HepG2 (cell line): ENCODE measurements at regions not wholly inside any gene's neighbourhood (a gene's known extent, or its start where the extent isn't known, plus 50 kb on each side); places are given as distances from the start of the nearest gene placed in this dataset.
A peak's percentile ranks its signal among the peaks of the same experiment; 100 is the strongest.

Source experiments
- ATAC-seq: fragments of 200-7000 bp; cut with Tn5 transposase; 3 replicates; pipeline ENCODE4 v1.9.1; 2020; ENCODE audit warnings: mild to moderate bottlenecking, moderate library complexity
- BruUV-seq: library from RNA; stranded (reverse); fragments of 400-500 nt; replicated peaks from 2 replicates; lab custom pipeline; 2021; lab: Mats Ljungman, UMichigan
- CTCF ChIA-PET: fragments of 300-600 bp; formaldehyde crosslinking; extraction: SDS; loops from one replicate; lab custom pipeline; 2021; ENCODE audit warnings: low total read pairs, inconsistent platforms, low intra/inter-chr PET ratio; lab: Yijun Ruan, JAX
- POLR2A ChIA-PET: fragments of 350-600 bp; sonication (Branson Sonifier 250); formaldehyde crosslinking; loops from one replicate; lab custom pipeline; 2020; ENCODE audit warnings: antibody characterized with exemption, inconsistent platforms; lab: Yijun Ruan, JAX
- DNase-seq: peaks from one replicate; pipeline ENCODE4 v3.0.0-alpha.2; 2015; ENCODE audit warnings: low spot score
- FAIRE-seq: peaks from 3 replicates; lab custom pipeline; 2011; peaks lifted over from hg19 to GRCh38; lab: Jason Lieb, UNC
- H2AFZ ChIP-seq: one replicate; pipeline ENCODE4 v1.6.1; 2011; ENCODE audit warnings: low read length, inconsistent platforms
- H3K27ac ChIP-seq: fragments of 300-600 bp; 3 replicates; pipeline ENCODE4 v1.8.0; 2011; ENCODE audit warnings: mixed run types, mild to moderate bottlenecking, mixed read lengths, low read length, inconsistent platforms; ENCODE audit not compliant: insufficient read depth; ENCODE audit errors: extremely low read length
- H3K27me3 ChIP-seq, 2 experiments: fragments of 200-600 bp in 1 of 2; 2 replicates in 1 of 2; 3 replicates in 1 of 2; pipeline versions ENCODE4 v1.6.0 to v1.8.0; 2011; ENCODE audit warnings: low read length in 2 of 2, mild to moderate bottlenecking in 2 of 2, moderate library complexity in 2 of 2, inconsistent platforms in 1 of 2; ENCODE audit not compliant: insufficient read depth in 2 of 2, control insufficient read depth in 1 of 2
- H3K36me3 ChIP-seq, 2 experiments: fragments of 200-600 bp in 1 of 2; replicated peaks in 1 of 2; 2 replicates in 1 of 2; 3 replicates in 1 of 2; pipeline versions ENCODE4 v1.5.1 to v1.8.0; 2011; ENCODE audit warnings: low read length in 2 of 2, inconsistent platforms in 1 of 2; ENCODE audit not compliant: insufficient read depth in 2 of 2, control insufficient read depth in 1 of 2
- H3K4me1 ChIP-seq: 2 replicates; pipeline ENCODE4 v1.5.1; 2012; ENCODE audit warnings: low read length, inconsistent platforms; ENCODE audit not compliant: insufficient read depth
- H3K4me2 ChIP-seq: 2 replicates; pipeline ENCODE4 v1.6.0; 2011; ENCODE audit warnings: low read depth, low read length, inconsistent platforms
- H3K4me3 ChIP-seq, 3 experiments: fragments of 200-600 bp in 1 of 3; sonication (generic), shearing (Covaris generic) in 1 of 3; replicated peaks in 1 of 3; 2 replicates each; pipeline ENCODE4 v1.5.1; 2011 to 2016; ENCODE audit warnings: low read length in 3 of 3, inconsistent platforms in 2 of 3, low read depth in 2 of 3, mild to moderate bottlenecking in 2 of 3, control low read depth in 1 of 3, mixed read lengths in 1 of 3; ENCODE audit not compliant: insufficient read depth in 1 of 3
- H3K79me2 ChIP-seq: one replicate; pipeline ENCODE4 v1.6.1; 2011; ENCODE audit warnings: low read length, inconsistent platforms; ENCODE audit not compliant: insufficient read depth
- H3K9ac ChIP-seq: 2 replicates; pipeline ENCODE4 v1.6.0; 2011; ENCODE audit warnings: mild to moderate bottlenecking, low read depth, low read length, inconsistent platforms; ENCODE audit not compliant: insufficient read depth
- H3K9me3 ChIP-seq: 2 replicates; pipeline ENCODE4 v1.5.1; 2012; ENCODE audit warnings: mild to moderate bottlenecking, low read length
- H4K20me1 ChIP-seq: 2 replicates; pipeline ENCODE4 v1.6.0; 2011; ENCODE audit warnings: inconsistent platforms, mild to moderate bottlenecking, low read length, moderate library complexity; ENCODE audit not compliant: insufficient read depth
- CREB1 ChIP-seq, 2 experiments: fragments of 450-650 bp in 1 of 2; IDR thresholded peaks; 2 replicates each; pipeline ENCODE4 v1.6.1; 2016 to 2017; ENCODE audit warnings: control low read depth in 1 of 2, mild to moderate bottlenecking in 1 of 2, missing compliant biosample characterization in 1 of 2, missing genetic modification characterization in 1 of 2
- EED ChIP-seq: sonication (generic); formaldehyde crosslinking; IDR thresholded peaks from 2 replicates; pipeline ENCODE4 v1.5.0; 2020; ENCODE audit warnings: mild to moderate bottlenecking, missing genetic modification reagents
- JDP2 ChIP-seq: sonication (generic); formaldehyde crosslinking; IDR thresholded peaks from 2 replicates; pipeline ENCODE4 v1.8.1; 2022; ENCODE audit warnings: missing genetic modification reagents, borderline replicate concordance
- MEIS1 ChIP-seq: sonication (generic); formaldehyde crosslinking; IDR thresholded peaks from 2 replicates; pipeline ENCODE4 v1.9.0; 2021; ENCODE audit warnings: mild to moderate bottlenecking, missing genetic modification reagents, moderate library complexity, borderline replicate concordance
- RBAK ChIP-seq: sonication (generic); formaldehyde crosslinking; IDR thresholded peaks from 2 replicates; pipeline ENCODE4 v1.5.1; 2020; ENCODE audit warnings: mild to moderate bottlenecking, missing genetic modification reagents
- RBM39 ChIP-seq: fragments of 200-400 bp; formaldehyde crosslinking; IDR thresholded peaks from one replicate; pipeline ENCODE4 v1.6.1; 2018; ENCODE audit warnings: antibody characterized with exemption, mild to moderate bottlenecking, low read depth, low read length; ENCODE audit not compliant: poor library complexity, severe bottlenecking
- ZFP90 ChIP-seq: sonication (generic); formaldehyde crosslinking; IDR thresholded peaks from 2 replicates; pipeline ENCODE4 v1.8.0; 2022; ENCODE audit warnings: missing genetic modification reagents, mild to moderate bottlenecking, inconsistent platforms, borderline replicate concordance
- WGBS: methylation state at CpG from one replicate; pipeline ENCODE4 v1.1.6; 2017; ENCODE audit warnings: low lambda C conversion rate; 5-methylcytosine and 5-hydroxymethylcytosine counted together
- in situ Hi-C: cut with HindIII; loops from 2 replicates; pipeline ENCODE4 v1.10.0; 2017; ENCODE audit warnings: low pct_unique_long_range_greater_than_20kb; ENCODE audit not compliant: extremely low pct_ligation_motif_present
- intact Hi-C: fragments of 100-400 bp; cut with micrococcal nuclease; formaldehyde crosslinking; loops from one replicate; pipeline ENCODE4 v1.10.0; 2022; ENCODE audit not compliant: unreplicated experiment
- TF ChIP-seq, protein P1 (sequence below): sonication (generic); formaldehyde crosslinking; conservative IDR thresholded peaks from 2 replicates; pipeline ENCODE4 v1.5.0; 2020; ENCODE audit warnings: missing genetic modification reagents
- TF ChIP-seq, protein P2 (sequence below): sonication (generic); formaldehyde crosslinking; IDR thresholded peaks from 2 replicates; pipeline ENCODE4 v1.4.0; 2020; ENCODE audit warnings: missing genetic modification reagents
- TF ChIP-seq, protein P3 (sequence below): sonication (generic); formaldehyde crosslinking; IDR thresholded peaks from 2 replicates; pipeline ENCODE4 v1.4.0; 2020; ENCODE audit warnings: mild to moderate bottlenecking, missing genetic modification reagents

DNA sequence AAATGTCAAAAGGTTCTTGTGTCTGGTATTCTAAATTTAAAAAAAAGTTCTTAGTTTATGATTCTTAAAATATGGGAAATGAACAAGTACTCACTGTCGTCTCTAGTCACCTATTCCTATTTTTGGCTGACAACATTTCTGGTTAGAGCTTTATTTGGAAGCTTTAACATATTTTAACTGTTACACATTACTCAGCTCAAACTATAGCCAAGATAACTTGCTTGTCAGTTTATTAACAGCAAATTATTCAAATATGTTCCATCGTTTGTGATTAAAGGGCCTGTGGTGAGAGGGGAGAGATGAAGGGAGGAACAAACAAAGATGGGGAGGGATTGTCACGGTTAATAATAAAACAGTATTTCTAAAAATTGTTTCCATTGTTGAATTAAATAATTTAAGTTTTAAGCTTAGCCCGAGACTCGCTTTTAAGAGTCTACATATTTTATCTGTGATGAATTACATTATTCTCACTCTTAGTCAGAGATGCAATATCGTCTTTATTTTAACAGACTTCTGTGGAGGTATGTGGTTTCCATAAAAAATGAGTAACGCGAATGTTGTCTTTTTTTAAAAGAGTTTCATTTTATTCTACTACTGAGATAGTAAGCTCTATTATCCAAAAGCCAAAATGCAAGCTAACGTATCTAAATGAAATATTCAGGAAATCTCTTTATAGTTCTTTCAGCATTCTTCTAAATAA lies 321.9 kb upstream of the PMFBP1 start:
- intact Hi-C loops (no loop called here), in situ Hi-C loops (no loop called here)
- H3K9ac ChIP-seq: no peak overlapping the region
- FAIRE-seq: peak; percentile 36
- WGBS: 97% methylated on average over 9 of the region's 9 CpGs
- H3K9me3 ChIP-seq: no peaks in the 10 kb centered on the region
- no peak for DNase-seq
- ChIA-PET POLR2A (no interaction called here), CTCF (no interaction called here)
- H3K79me2 ChIP-seq: no peaks in the 10 kb centered on the region
- H3K27ac ChIP-seq: no peak overlapping the region
- H3K4me3 ChIP-seq: no peak overlapping the region
- H3K36me3 ChIP-seq: no peaks in the 10 kb centered on the region
- H2AFZ ChIP-seq: no peak overlapping the region
- BruUV-seq: no TSS peak
- ATAC-seq: no peak
- no peaks in the 10 kb centered on the region for H3K4me1 ChIP-seq
- no peak overlapping the region for H3K4me2 ChIP-seq
- no peaks in the 10 kb centered on the region for H3K27me3 ChIP-seq
- no peaks in the 10 kb centered on the region for H4K20me1 ChIP-seq
- TF ChIP-seq, protein P1, sequence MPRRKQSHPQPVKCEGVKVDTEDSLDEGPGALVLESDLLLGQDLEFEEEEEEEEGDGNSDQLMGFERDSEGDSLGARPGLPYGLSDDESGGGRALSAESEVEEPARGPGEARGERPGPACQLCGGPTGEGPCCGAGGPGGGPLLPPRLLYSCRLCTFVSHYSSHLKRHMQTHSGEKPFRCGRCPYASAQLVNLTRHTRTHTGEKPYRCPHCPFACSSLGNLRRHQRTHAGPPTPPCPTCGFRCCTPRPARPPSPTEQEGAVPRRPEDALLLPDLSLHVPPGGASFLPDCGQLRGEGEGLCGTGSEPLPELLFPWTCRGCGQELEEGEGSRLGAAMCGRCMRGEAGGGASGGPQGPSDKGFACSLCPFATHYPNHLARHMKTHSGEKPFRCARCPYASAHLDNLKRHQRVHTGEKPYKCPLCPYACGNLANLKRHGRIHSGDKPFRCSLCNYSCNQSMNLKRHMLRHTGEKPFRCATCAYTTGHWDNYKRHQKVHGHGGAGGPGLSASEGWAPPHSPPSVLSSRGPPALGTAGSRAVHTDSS (CRISPR knock-in tag): no peak
- no peak for TF ChIP-seq EED
- TF ChIP-seq MEIS1 (CRISPR knock-in tag): no peak
- no peak for TF ChIP-seq ZFP90 (CRISPR knock-in tag)
- TF ChIP-seq JDP2 (CRISPR knock-in tag): no peak
- TF ChIP-seq, protein P2, sequence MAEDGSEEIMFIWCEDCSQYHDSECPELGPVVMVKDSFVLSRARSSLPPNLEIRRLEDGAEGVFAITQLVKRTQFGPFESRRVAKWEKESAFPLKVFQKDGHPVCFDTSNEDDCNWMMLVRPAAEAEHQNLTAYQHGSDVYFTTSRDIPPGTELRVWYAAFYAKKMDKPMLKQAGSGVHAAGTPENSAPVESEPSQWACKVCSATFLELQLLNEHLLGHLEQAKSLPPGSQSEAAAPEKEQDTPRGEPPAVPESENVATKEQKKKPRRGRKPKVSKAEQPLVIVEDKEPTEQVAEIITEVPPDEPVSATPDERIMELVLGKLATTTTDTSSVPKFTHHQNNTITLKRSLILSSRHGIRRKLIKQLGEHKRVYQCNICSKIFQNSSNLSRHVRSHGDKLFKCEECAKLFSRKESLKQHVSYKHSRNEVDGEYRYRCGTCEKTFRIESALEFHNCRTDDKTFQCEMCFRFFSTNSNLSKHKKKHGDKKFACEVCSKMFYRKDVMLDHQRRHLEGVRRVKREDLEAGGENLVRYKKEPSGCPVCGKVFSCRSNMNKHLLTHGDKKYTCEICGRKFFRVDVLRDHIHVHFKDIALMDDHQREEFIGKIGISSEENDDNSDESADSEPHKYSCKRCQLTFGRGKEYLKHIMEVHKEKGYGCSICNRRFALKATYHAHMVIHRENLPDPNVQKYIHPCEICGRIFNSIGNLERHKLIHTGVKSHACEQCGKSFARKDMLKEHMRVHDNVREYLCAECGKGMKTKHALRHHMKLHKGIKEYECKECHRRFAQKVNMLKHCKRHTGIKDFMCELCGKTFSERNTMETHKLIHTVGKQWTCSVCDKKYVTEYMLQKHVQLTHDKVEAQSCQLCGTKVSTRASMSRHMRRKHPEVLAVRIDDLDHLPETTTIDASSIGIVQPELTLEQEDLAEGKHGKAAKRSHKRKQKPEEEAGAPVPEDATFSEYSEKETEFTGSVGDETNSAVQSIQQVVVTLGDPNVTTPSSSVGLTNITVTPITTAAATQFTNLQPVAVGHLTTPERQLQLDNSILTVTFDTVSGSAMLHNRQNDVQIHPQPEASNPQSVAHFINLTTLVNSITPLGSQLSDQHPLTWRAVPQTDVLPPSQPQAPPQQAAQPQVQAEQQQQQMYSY (CRISPR knock-in tag): no peak
- no peak for TF ChIP-seq RBAK (CRISPR knock-in tag)
- TF ChIP-seq, protein P3, sequence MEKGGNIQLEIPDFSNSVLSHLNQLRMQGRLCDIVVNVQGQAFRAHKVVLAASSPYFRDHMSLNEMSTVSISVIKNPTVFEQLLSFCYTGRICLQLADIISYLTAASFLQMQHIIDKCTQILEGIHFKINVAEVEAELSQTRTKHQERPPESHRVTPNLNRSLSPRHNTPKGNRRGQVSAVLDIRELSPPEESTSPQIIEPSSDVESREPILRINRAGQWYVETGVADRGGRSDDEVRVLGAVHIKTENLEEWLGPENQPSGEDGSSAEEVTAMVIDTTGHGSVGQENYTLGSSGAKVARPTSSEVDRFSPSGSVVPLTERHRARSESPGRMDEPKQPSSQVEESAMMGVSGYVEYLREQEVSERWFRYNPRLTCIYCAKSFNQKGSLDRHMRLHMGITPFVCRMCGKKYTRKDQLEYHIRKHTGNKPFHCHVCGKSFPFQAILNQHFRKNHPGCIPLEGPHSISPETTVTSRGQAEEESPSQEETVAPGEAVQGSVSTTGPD: no peak
- TF ChIP-seq RBM39: no peak
- TF ChIP-seq CREB1 (IDR thresholded peaks at IDR 0.05): no peak
- no peak for TF ChIP-seq CREB1 (CRISPR knock-in tag; IDR thresholded peaks at IDR 0.05)
